ENCODE measurements at regions not wholly inside any gene's neighbourhood (a gene's known extent, or its start where the extent isn't known, plus 50 kb on each side); places are given as distances from the start of the nearest gene placed in this dataset.

DNA sequence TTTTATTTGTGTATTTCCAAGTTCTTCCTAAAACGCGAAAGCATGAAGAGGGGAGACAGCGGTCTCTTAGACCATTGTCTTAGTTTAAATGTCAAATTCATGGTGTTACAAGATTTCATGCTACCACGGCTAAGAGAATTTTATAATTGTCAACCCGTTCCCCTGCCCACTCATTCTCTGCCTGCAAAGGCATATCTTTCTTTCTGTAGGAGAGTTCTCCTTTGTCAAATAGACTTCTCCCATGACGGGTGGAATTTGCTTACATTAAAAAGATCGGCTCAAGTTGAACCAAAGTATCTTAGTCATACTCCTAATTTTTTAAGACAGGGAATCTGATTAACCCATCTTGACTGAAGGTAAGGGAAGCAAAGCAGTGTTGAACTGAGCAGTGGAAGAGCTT is 539.2 kb downstream of the REEP3 start:
- TF ChIP-seq, protein P1, sequence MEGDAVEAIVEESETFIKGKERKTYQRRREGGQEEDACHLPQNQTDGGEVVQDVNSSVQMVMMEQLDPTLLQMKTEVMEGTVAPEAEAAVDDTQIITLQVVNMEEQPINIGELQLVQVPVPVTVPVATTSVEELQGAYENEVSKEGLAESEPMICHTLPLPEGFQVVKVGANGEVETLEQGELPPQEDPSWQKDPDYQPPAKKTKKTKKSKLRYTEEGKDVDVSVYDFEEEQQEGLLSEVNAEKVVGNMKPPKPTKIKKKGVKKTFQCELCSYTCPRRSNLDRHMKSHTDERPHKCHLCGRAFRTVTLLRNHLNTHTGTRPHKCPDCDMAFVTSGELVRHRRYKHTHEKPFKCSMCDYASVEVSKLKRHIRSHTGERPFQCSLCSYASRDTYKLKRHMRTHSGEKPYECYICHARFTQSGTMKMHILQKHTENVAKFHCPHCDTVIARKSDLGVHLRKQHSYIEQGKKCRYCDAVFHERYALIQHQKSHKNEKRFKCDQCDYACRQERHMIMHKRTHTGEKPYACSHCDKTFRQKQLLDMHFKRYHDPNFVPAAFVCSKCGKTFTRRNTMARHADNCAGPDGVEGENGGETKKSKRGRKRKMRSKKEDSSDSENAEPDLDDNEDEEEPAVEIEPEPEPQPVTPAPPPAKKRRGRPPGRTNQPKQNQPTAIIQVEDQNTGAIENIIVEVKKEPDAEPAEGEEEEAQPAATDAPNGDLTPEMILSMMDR (conservative IDR thresholded peaks at IDR 0.05; ENCODE audit: low read depth, low read length): no peak
- no peak for TF ChIP-seq EZH2 (IDR thresholded peaks at IDR 0.05; ENCODE audit: borderline replicate concordance, low read depth, low read length, poor library complexity, severe bottlenecking)

All from A673 (cell line).